ENCODE measurements at regions not wholly inside any gene's neighbourhood (a gene's known extent, or its start where the extent isn't known, plus 50 kb on each side); places are given as distances from the start of the nearest gene placed in this dataset.

- H2AK5ac ChIP-seq (ENCODE audit: low read depth, low read length): no peak overlapping the region
- intact Hi-C loops (cut with micrococcal nuclease): no loop called here
- in situ Hi-C loops (cut with MboI; ENCODE audit: low sequenced_read_pairs): loop anchor here (25.0 kb wide), 2 partner anchors 1287 to 1862 kb away; no protein-coding TSS in a partner anchor
- peaks cover 7% of the 10 kb centered on the region for H3K27me3 ChIP-seq (ENCODE audit: control insufficient read depth, insufficient read depth, low read length)
- no peaks in the 10 kb centered on the region for H3K9me3 ChIP-seq (ENCODE audit: control insufficient read depth, insufficient read depth, low read length)
- H4K5ac ChIP-seq (ENCODE audit: low read depth, low read length): no peak overlapping the region
- H2BK15ac ChIP-seq (ENCODE audit: low read depth, low read length): no peak overlapping the region
- no peaks in the 10 kb centered on the region for H4K20me1 ChIP-seq (ENCODE audit: insufficient read depth, low read length)
- no peaks in the 10 kb centered on the region; the same call in 1 of the 2 replicates for H3K4me1 ChIP-seq (ENCODE audit: control insufficient read depth, insufficient read depth, low read length)
- no peak overlapping the region for H2BK120ac ChIP-seq (ENCODE audit: low read depth, low read length)
- no CpG with 5 or more reads among the region's 2 CpGs for WGBS, 2 experiments (ENCODE audit: extremely low coverage in 2 of 2, insufficient read length in 1 of 2)
- H3K4me3 ChIP-seq (ENCODE audit: insufficient read depth, low read depth, low read length): no peak overlapping the region
- no peak overlapping the region for H3K18ac ChIP-seq (ENCODE audit: low read depth, low read length)
- no peak overlapping the region for H3K4ac ChIP-seq (ENCODE audit: low read depth, low read length)
- POLR2A ChIA-PET (ENCODE audit: unreplicated experiment): no interaction called here
- ATAC-seq (ENCODE audit: low read depth) (no peak), DNase-seq (no peak)
- H3K14ac ChIP-seq (replicated peaks; ENCODE audit: low read depth, low read length): no peak overlapping the region
- H2AK9ac ChIP-seq (replicated peaks; ENCODE audit: low read depth, low read length, poor library complexity): no peak overlapping the region
- no peak overlapping the region for H2BK20ac ChIP-seq (ENCODE audit: low read depth, low read length)
- H3K36me3 ChIP-seq (ENCODE audit: control insufficient read depth, insufficient read depth, low read length): no peaks in the 10 kb centered on the region
- dilution Hi-C loops (cut with HindIII; ENCODE audit: low sequenced_read_pairs, unreplicated experiment): no loop called here
- H3K23ac ChIP-seq (ENCODE audit: low read depth, low read length): no peak overlapping the region
- H4K91ac ChIP-seq (ENCODE audit: insufficient read depth, low read depth, low read length): no peak overlapping the region
- no TSS peak for BruUV-seq (replicated peaks)
- no peak overlapping the region for H2AFZ ChIP-seq (replicated peaks; ENCODE audit: low read length, poor library complexity)
- TF ChIP-seq CEBPB (IDR thresholded peaks at IDR 0.05; ENCODE audit: low read depth, low read length) (peak; percentile 79), ELK1 (IDR thresholded peaks at IDR 0.05; ENCODE audit: borderline replicate concordance, low read depth, low read length) (no peak)
- no peaks in the 10 kb centered on the region for H3K79me1 ChIP-seq (ENCODE audit: low read depth in 1 of 2, low read length in 2 of 2)
- H3K4me2 ChIP-seq (ENCODE audit: low read depth, low read length): no peak overlapping the region
- H3K56ac ChIP-seq (ENCODE audit: extremely low read depth, insufficient read depth, low read length): no peak overlapping the region
- CTCF ChIA-PET: no interaction called here
- H3K9me1 ChIP-seq (ENCODE audit: insufficient read depth, low read length): no peaks in the 10 kb centered on the region
- H4K8ac ChIP-seq (ENCODE audit: low read depth in 2 of 2, low read length in 2 of 2): no peak overlapping the region
- H2BK5ac ChIP-seq (ENCODE audit: low read depth, low read length, poor library complexity, severe bottlenecking): no peak overlapping the region
- no peak overlapping the region for H3K9ac ChIP-seq (ENCODE audit: low read depth, low read length)
- no peak overlapping the region for H3K27ac ChIP-seq (ENCODE audit: insufficient read depth, low read length)
Observed at GRCh38 chr2:221973902-221974301, 324.9 kb downstream of the PAX3 start.
